ENCODE measurements at regions not wholly inside any gene's neighbourhood (a gene's known extent, or its start where the extent isn't known, plus 50 kb on each side); places are given as distances from the start of the nearest gene placed in this dataset.
"Not testable (repeated sequence)": the region's sequence is repeated elsewhere in the genome, so short reads cannot be mapped to it uniquely, and the experiment has no call there.

- DNase-seq (ENCODE audit: low read depth) = peak; percentile 56
Observed at GRCh38 chr9:40097992-40098391, 742.5 kb downstream of the SPATA31A1 start.

GRCh38 chr9:40106003-40106782 is 750.7 kb downstream of the SPATA31A1 start:
- DNase-seq (ENCODE audit: low read depth) = peak; percentile 2

GRCh38 chr9:40106783-40107248 is 751.3 kb downstream of the SPATA31A1 start:
- DNase-seq (ENCODE audit: low read depth) = not testable (repeated sequence)

- not testable (repeated sequence) for DNase-seq (ENCODE audit: low read depth)
Observed at GRCh38 chr9:40107251-40107650, 751.8 kb downstream of the SPATA31A1 start.

GRCh38 chr9:40108465-40108864 is 753.0 kb downstream of the SPATA31A1 start:
- not testable (repeated sequence) for DNase-seq (ENCODE audit: low read depth)

GRCh38 chr9:40110751-40111150 is 755.3 kb downstream of the SPATA31A1 start:
- not testable (repeated sequence) for DNase-seq (ENCODE audit: low read depth)

GRCh38 chr9:40111571-40111970 is 756.1 kb downstream of the SPATA31A1 start:
- DNase-seq (ENCODE audit: low read depth) = not testable (repeated sequence)

- DNase-seq (ENCODE audit: low read depth) = not testable (repeated sequence)
Observed at GRCh38 chr9:40130598-40130997, 775.1 kb downstream of the SPATA31A1 start.

GRCh38 chr9:40169204-40169603 is 813.7 kb downstream of the SPATA31A1 start:
- not testable (repeated sequence) for DNase-seq (ENCODE audit: low read depth)

- not testable (repeated sequence) for DNase-seq (ENCODE audit: low read depth)
Observed at GRCh38 chr9:40173316-40173715, 817.8 kb downstream of the SPATA31A1 start.

GRCh38 chr9:40174035-40174434 is 818.6 kb downstream of the SPATA31A1 start:
- not testable (repeated sequence) for DNase-seq (ENCODE audit: low read depth)

- DNase-seq (ENCODE audit: low read depth) = not testable (repeated sequence)
Observed at GRCh38 chr9:40177403-40177802, 821.9 kb downstream of the SPATA31A1 start.

GRCh38 chr9:40191403-40191802 is 835.9 kb downstream of the SPATA31A1 start:
- not testable (repeated sequence) for DNase-seq (ENCODE audit: low read depth)

- not testable (repeated sequence) for DNase-seq (ENCODE audit: low read depth)
Observed at GRCh38 chr9:40192162-40192561, 836.7 kb downstream of the SPATA31A1 start.

GRCh38 chr9:40196165-40196714 is 840.8 kb downstream of the SPATA31A1 start:
- DNase-seq (ENCODE audit: low read depth) = not testable (repeated sequence)

GRCh38 chr9:40196803-40197202 is 841.3 kb downstream of the SPATA31A1 start:
- not testable (repeated sequence) for DNase-seq (ENCODE audit: low read depth)

- DNase-seq (ENCODE audit: low read depth) = not testable (repeated sequence)
Observed at GRCh38 chr9:40221596-40222233, 866.2 kb downstream of the SPATA31A1 start.

GRCh38 chr9:40222617-40223200 is 867.2 kb downstream of the SPATA31A1 start:
- not testable (repeated sequence) for DNase-seq (ENCODE audit: low read depth)

- not testable (repeated sequence) for DNase-seq (ENCODE audit: low read depth)
Observed at GRCh38 chr9:40223353-40223752, 867.9 kb downstream of the SPATA31A1 start.

Measured in ELR (cell line).